GM12872 (cell line): ENCODE measurements at regions not wholly inside any gene's neighbourhood (a gene's known extent, or its start where the extent isn't known, plus 50 kb on each side); places are given as distances from the start of the nearest gene placed in this dataset.

Experiments
- CTCF ChIP-seq: IDR thresholded peaks from 3 replicates; pipeline ENCODE4 v1.5.1; 2011; ENCODE audit warnings: low read depth, mild to moderate bottlenecking, low read length, moderate library complexity; ENCODE audit not compliant: insufficient read depth

- TF ChIP-seq CTCF: no peak
Observed at GRCh38 chr12:92237262-92237661, 91.6 kb upstream of the BTG1 start.

GRCh38 chr12:92235703-92236472, 90.2 kb upstream of the BTG1 start:
- no peak for TF ChIP-seq CTCF

GRCh38 chr12:92234533-92234932, 88.9 kb upstream of the BTG1 start:
- TF ChIP-seq CTCF: no peak

- TF ChIP-seq CTCF: no peak
Observed at GRCh38 chr12:92233346-92234015, 87.8 kb upstream of the BTG1 start.

GRCh38 chr12:92229381-92229780, 83.7 kb upstream of the BTG1 start:
- TF ChIP-seq CTCF: no peak

- TF ChIP-seq CTCF: no peak
Observed at GRCh38 chr12:92226961-92227360, 81.3 kb upstream of the BTG1 start.

- TF ChIP-seq CTCF: no peak
Observed at GRCh38 chr12:92226071-92226661, 80.5 kb upstream of the BTG1 start.
